IMR-90 (cell line): ENCODE measurements at regions not wholly inside any gene's neighbourhood (a gene's known extent, or its start where the extent isn't known, plus 50 kb on each side); places are given as distances from the start of the nearest gene placed in this dataset.
A peak's percentile ranks its signal among the peaks of the same experiment; 100 is the strongest.

ENCODE experiments used
- ATAC-seq: fragments of 200-7000 bp; cut with Tn5 transposase; 2 replicates; pipeline ENCODE4 v1.9.1; 2020; ENCODE audit warnings: low read depth, mild to moderate bottlenecking, moderate library complexity
- BruUV-seq: library from RNA; stranded (reverse); fragments of 400-500 nt; replicated peaks from 2 replicates; lab custom pipeline; 2021; lab: Mats Ljungman, UMichigan
- CTCF ChIA-PET: fragments of 300-600 bp; formaldehyde crosslinking; extraction: SDS; loops from one replicate; lab custom pipeline; 2021; ENCODE audit warnings: antibody characterized with exemption; lab: Yijun Ruan, JAX
- POLR2A ChIA-PET: fragments of 300-600 bp; sonication (Branson Sonifier 250); formaldehyde crosslinking; loops from one replicate; lab custom pipeline; 2022; ENCODE audit warnings: antibody characterized with exemption; ENCODE audit not compliant: unreplicated experiment; lab: Charles Lee
- DNase-seq: peaks from one replicate; pipeline ENCODE4 v3.0.0; 2013
- H2AFZ ChIP-seq: replicated peaks from 2 replicates; pipeline ENCODE3; 2013; ENCODE audit warnings: low read length, mild to moderate bottlenecking; ENCODE audit not compliant: poor library complexity
- H2AK5ac ChIP-seq: 2 replicates; pipeline ENCODE4 v1.6.1; 2013; ENCODE audit warnings: low read depth, low read length, inconsistent platforms
- H2AK9ac ChIP-seq: replicated peaks from 2 replicates; pipeline ENCODE3; 2013; ENCODE audit warnings: mild to moderate bottlenecking, low read depth, low read length, moderate library complexity; ENCODE audit not compliant: poor library complexity
- H2BK120ac ChIP-seq: 2 replicates; pipeline ENCODE4 v1.6.1; 2013; ENCODE audit warnings: low read depth, low read length, inconsistent platforms
- H2BK15ac ChIP-seq: 3 replicates; pipeline ENCODE4 v1.6.1; 2013; ENCODE audit warnings: low read depth, low read length, inconsistent platforms
- H2BK20ac ChIP-seq: 2 replicates; pipeline ENCODE4 v1.6.1; 2013; ENCODE audit warnings: low read depth, mild to moderate bottlenecking, inconsistent platforms, low read length, moderate library complexity
- H2BK5ac ChIP-seq: 2 replicates; pipeline ENCODE4 v1.6.1; 2013; ENCODE audit warnings: mild to moderate bottlenecking, low read depth, low read length, inconsistent platforms; ENCODE audit not compliant: poor library complexity, severe bottlenecking
- H3K14ac ChIP-seq: replicated peaks from 2 replicates; pipeline ENCODE4 v1.6.1; 2013; ENCODE audit warnings: low read depth, low read length, inconsistent platforms
- H3K18ac ChIP-seq: 2 replicates; pipeline ENCODE4 v1.6.1; 2013; ENCODE audit warnings: low read depth, low read length, control low read depth
- H3K23ac ChIP-seq: 2 replicates; pipeline ENCODE4 v1.6.1; 2013; ENCODE audit warnings: low read depth, low read length, inconsistent platforms
- H3K27ac ChIP-seq: 2 replicates; pipeline ENCODE4 v1.5.1; 2013; ENCODE audit warnings: mild to moderate bottlenecking, control low read depth, low read length; ENCODE audit not compliant: insufficient read depth
- H3K27me3 ChIP-seq: 2 replicates; pipeline ENCODE4 v1.6.1; 2013; ENCODE audit warnings: low read length; ENCODE audit not compliant: control insufficient read depth, insufficient read depth
- H3K36me3 ChIP-seq: 2 replicates; pipeline ENCODE4 v1.6.1; 2013; ENCODE audit warnings: low read length, mixed read lengths; ENCODE audit not compliant: control insufficient read depth, insufficient read depth
- H3K4ac ChIP-seq: 2 replicates; pipeline ENCODE4 v1.6.1; 2013; ENCODE audit warnings: low read depth, low read length, inconsistent platforms
- H3K4me1 ChIP-seq: 2 replicates; pipeline ENCODE4 v1.6.1; 2013; ENCODE audit warnings: low read length, mixed read lengths; ENCODE audit not compliant: control insufficient read depth, insufficient read depth
- H3K4me2 ChIP-seq: 2 replicates; pipeline ENCODE4 v1.6.1; 2013; ENCODE audit warnings: low read depth, mild to moderate bottlenecking, control low read depth, low read length, moderate library complexity
- H3K4me3 ChIP-seq: 2 replicates; pipeline ENCODE4 v1.5.1; 2013; ENCODE audit warnings: low read depth, mild to moderate bottlenecking, control low read depth, low read length, moderate library complexity; ENCODE audit not compliant: insufficient read depth
- H3K56ac ChIP-seq: 2 replicates; pipeline ENCODE4 v1.6.1; 2013; ENCODE audit warnings: low read length, inconsistent platforms; ENCODE audit not compliant: insufficient read depth; ENCODE audit errors: extremely low read depth
- H3K79me1 ChIP-seq, 2 experiments: 2 replicates each; pipeline ENCODE4 v1.6.1; 2013; ENCODE audit warnings: low read length in 2 of 2, inconsistent platforms in 1 of 2, low read depth in 1 of 2
- H3K9ac ChIP-seq: 2 replicates; pipeline ENCODE4 v1.6.1; 2013; ENCODE audit warnings: low read depth, low read length, control low read depth
- H3K9me1 ChIP-seq: 2 replicates; pipeline ENCODE4 v1.6.1; 2013; ENCODE audit warnings: low read length, inconsistent platforms; ENCODE audit not compliant: insufficient read depth
- H3K9me3 ChIP-seq: 2 replicates; pipeline ENCODE4 v1.6.1; 2013; ENCODE audit warnings: low read length; ENCODE audit not compliant: control insufficient read depth, insufficient read depth
- H4K20me1 ChIP-seq: 2 replicates; pipeline ENCODE4 v1.6.1; 2013; ENCODE audit warnings: low read length, inconsistent platforms; ENCODE audit not compliant: insufficient read depth
- H4K5ac ChIP-seq: 2 replicates; pipeline ENCODE4 v1.6.1; 2013; ENCODE audit warnings: mild to moderate bottlenecking, low read depth, low read length, control low read depth
- H4K8ac ChIP-seq, 2 experiments: 2 replicates each; pipeline ENCODE4 v1.6.1; 2013; ENCODE audit warnings: low read depth in 2 of 2, low read length in 2 of 2, control low read depth in 1 of 2, inconsistent platforms in 1 of 2
- H4K91ac ChIP-seq: 2 replicates; pipeline ENCODE4 v1.6.1; 2013; ENCODE audit warnings: low read depth, low read length, inconsistent platforms; ENCODE audit not compliant: insufficient read depth
- FOS ChIP-seq: fragments of 150-350 bp; IDR thresholded peaks from 2 replicates; pipeline ENCODE4 v1.6.1; 2016; ENCODE audit warnings: low read depth, low read length
- MAFK ChIP-seq: IDR thresholded peaks from 2 replicates; pipeline ENCODE4 v1.6.1; 2012; ENCODE audit warnings: low read depth, low read length, improper control_type of control experiment
- RAD21 ChIP-seq: IDR thresholded peaks from 2 replicates; pipeline ENCODE4 v1.6.1; 2012; ENCODE audit warnings: low read length, improper control_type of control experiment
- SMC3 ChIP-seq: fragments of 150-350 bp; IDR thresholded peaks from 2 replicates; pipeline ENCODE4 v1.6.1; 2016; ENCODE audit warnings: low read depth, mild to moderate bottlenecking, antibody characterized with exemption, low read length, moderate library complexity
- WGBS, 2 experiments: methylation state at CpG; one replicate each; pipeline versions ENCODE4 v1.1.5 to v1.1.7; 2013; ENCODE audit warnings: missing lambda C conversion rate in 2 of 2; ENCODE audit not compliant: insufficient read length in 1 of 2; ENCODE audit errors: extremely low coverage in 2 of 2; 5-methylcytosine and 5-hydroxymethylcytosine counted together
- dilution Hi-C: fragments of 300-500 bp; cut with HindIII; formaldehyde crosslinking; loops from one replicate; pipeline ENCODE4 v1.14.3; 2018; ENCODE audit warnings: low sequenced_read_pairs; ENCODE audit not compliant: unreplicated experiment
- in situ Hi-C: fragments of 300-500 bp; cut with MboI; formaldehyde crosslinking; loops from 3 replicates; pipeline ENCODE4 v1.14.3; 2019; ENCODE audit warnings: low sequenced_read_pairs, inconsistent platforms, mixed read lengths
- intact Hi-C: fragments of 100-400 bp; cut with micrococcal nuclease; formaldehyde crosslinking; loops from 2 replicates; pipeline ENCODE4 v1.10.0; 2022
- TF ChIP-seq, protein P1 (sequence below): conservative IDR thresholded peaks from 2 replicates; pipeline ENCODE4 v1.5.1; 2012; ENCODE audit warnings: mild to moderate bottlenecking, low read depth, low read length, improper control_type of control experiment

DNA sequence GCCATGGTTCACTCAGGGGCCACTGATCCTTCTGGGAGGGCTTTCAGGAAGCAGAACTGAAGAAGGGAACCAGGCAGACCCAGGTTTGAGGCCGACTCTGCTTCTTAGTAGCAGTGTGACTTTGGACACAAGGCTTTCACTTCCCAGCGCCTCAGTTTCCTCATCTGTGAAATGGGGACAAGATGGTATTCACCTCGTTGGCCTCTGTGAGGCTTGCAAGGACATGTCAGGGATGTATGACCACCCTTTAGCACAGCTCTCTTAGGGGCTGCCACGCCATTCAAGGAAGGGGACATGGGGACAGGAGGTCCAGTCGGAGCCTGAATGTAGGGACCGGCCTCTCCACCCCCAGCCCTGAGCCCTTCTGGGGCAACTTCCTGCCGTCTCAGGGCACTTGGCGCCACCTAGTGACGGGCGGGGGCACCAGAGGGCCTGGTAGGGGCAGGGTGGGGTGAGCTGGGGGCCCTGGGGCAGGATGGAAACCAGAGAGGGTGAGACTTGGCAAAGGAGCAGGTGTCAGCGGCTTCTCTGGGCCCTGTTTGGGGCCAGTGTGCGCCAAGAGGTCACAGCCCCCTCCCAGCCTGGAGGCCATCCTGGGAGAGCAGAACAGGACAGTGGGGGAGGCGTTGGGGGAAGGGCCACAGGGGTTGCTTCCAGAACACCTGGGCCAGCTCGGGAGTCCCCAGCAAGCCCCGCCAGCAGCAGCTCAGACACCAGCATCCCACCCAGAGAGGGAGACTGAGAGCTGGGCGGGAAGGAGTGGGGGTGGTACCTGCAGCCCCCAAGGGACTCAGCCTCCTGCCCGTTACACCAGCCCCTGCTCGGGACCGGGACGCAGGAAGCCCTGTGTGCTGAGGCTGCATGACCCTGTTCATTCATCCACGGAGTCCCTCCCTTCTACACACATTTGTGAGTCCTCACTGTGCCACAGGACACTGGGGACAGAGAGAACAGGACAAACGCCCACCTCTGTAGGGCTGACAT lies 102.5 kb upstream of the TARDBP start:
- no peaks in the 10 kb centered on the region for H3K79me1 ChIP-seq
- dilution Hi-C loops = no loop called here
- no peak overlapping the region for H3K4me3 ChIP-seq
- H3K36me3 ChIP-seq = no peaks in the 10 kb centered on the region
- H4K8ac ChIP-seq = no peak overlapping the region
- no peak overlapping the region for H2AK9ac ChIP-seq
- no TSS peak for BruUV-seq
- H2BK15ac ChIP-seq = no peak overlapping the region
- DNase-seq = no peak
- no peak overlapping the region for H3K4me2 ChIP-seq
- POLR2A ChIA-PET = no interaction called here
- no peak overlapping the region for H4K5ac ChIP-seq
- H2BK120ac ChIP-seq = no peak overlapping the region
- H3K4ac ChIP-seq = no peak overlapping the region
- no peak overlapping the region for H3K23ac ChIP-seq
- 60% methylated on average over 2 of the region's 22 CpGs; no CpG with 5 or more reads in 1 of the 2 experiments for WGBS, 2 experiments
- in situ Hi-C loops = no loop called here
- CTCF ChIA-PET = interaction anchor here (0.9 to 1.4 kb wide), 2 partner anchors 415 to 416 kb away, joined by 3 read pairs; no protein-coding TSS in a partner anchor
- no peaks in the 10 kb centered on the region for H3K9me1 ChIP-seq
- no peaks in the 10 kb centered on the region for H4K20me1 ChIP-seq
- no peaks in the 10 kb centered on the region for H3K9me3 ChIP-seq
- H3K9ac ChIP-seq = no peak overlapping the region
- no peak overlapping the region for H3K56ac ChIP-seq
- no peaks in the 10 kb centered on the region for H3K4me1 ChIP-seq
- no peak overlapping the region for H2BK20ac ChIP-seq
- TF ChIP-seq RAD21 (peak; percentile 43; the same call in 1 of the 2 replicates), MAFK (no peak), SMC3 (peak; percentile 25), FOS (no peak)
- TF ChIP-seq, protein P1, sequence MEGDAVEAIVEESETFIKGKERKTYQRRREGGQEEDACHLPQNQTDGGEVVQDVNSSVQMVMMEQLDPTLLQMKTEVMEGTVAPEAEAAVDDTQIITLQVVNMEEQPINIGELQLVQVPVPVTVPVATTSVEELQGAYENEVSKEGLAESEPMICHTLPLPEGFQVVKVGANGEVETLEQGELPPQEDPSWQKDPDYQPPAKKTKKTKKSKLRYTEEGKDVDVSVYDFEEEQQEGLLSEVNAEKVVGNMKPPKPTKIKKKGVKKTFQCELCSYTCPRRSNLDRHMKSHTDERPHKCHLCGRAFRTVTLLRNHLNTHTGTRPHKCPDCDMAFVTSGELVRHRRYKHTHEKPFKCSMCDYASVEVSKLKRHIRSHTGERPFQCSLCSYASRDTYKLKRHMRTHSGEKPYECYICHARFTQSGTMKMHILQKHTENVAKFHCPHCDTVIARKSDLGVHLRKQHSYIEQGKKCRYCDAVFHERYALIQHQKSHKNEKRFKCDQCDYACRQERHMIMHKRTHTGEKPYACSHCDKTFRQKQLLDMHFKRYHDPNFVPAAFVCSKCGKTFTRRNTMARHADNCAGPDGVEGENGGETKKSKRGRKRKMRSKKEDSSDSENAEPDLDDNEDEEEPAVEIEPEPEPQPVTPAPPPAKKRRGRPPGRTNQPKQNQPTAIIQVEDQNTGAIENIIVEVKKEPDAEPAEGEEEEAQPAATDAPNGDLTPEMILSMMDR = peak; percentile 38
- peak; percentile 51 for ATAC-seq
- H4K91ac ChIP-seq = no peak overlapping the region
- peaks cover 42% of the 10 kb centered on the region for H3K27me3 ChIP-seq
- intact Hi-C loops = no loop called here
- H2AK5ac ChIP-seq = no peak overlapping the region
- no peak overlapping the region for H2BK5ac ChIP-seq
- no peak overlapping the region for H3K14ac ChIP-seq
- peak overlapping the region; percentile 18 for H2AFZ ChIP-seq
- H3K18ac ChIP-seq = no peak overlapping the region
- no peak overlapping the region for H3K27ac ChIP-seq
